RPMI8226 (cell line): ENCODE measurements at regions not wholly inside any gene's neighbourhood (a gene's known extent, or its start where the extent isn't known, plus 50 kb on each side); places are given as distances from the start of the nearest gene placed in this dataset.
A peak's percentile ranks its signal among the peaks of the same experiment; 100 is the strongest.

ENCODE experiments used
- DNase-seq: peaks from one replicate; pipeline ENCODE4 v3.0.0-alpha.2; 2015

DNA sequence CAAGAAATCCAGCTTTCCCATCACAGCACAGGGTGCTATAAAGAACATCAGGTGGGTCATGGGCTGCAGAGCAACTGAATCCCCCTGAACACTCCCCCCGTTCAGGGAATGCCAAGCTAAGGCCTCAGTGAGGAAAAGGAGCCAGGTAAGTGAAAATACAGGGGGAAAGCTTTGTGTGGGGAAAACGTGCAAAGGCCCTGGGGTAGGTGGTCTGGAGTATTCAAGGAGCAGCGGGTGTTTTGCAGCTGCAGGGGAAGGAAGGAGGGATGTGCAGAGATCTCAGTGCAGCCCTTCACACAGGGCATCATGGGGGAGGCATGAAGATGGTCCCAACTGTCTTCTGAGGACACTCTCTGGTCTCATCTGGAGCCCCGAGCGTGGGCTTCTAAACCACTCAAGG lies 119.2 kb downstream of the ETS2 start:
- no peak for DNase-seq

DNA sequence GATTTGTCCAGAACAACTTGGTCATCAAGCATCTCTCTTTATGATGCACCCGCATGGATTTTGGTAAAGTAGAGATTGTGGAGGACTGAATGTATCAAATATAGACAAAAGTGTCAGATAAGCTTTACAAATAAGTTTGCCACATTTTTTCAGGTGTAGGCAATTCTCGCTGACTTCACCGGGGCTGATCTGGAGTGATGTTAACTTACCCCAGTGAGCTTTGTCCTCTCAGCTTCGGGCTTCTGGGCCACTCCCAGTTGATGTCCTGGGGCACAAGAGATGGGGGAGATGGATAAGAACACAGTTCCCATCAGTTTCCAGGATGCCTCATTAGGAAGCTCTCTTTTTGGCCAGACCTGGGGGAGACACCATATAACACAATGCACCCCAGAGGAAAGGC lies 117.7 kb downstream of the ETS2 start:
- DNase-seq, result no peak

DNA sequence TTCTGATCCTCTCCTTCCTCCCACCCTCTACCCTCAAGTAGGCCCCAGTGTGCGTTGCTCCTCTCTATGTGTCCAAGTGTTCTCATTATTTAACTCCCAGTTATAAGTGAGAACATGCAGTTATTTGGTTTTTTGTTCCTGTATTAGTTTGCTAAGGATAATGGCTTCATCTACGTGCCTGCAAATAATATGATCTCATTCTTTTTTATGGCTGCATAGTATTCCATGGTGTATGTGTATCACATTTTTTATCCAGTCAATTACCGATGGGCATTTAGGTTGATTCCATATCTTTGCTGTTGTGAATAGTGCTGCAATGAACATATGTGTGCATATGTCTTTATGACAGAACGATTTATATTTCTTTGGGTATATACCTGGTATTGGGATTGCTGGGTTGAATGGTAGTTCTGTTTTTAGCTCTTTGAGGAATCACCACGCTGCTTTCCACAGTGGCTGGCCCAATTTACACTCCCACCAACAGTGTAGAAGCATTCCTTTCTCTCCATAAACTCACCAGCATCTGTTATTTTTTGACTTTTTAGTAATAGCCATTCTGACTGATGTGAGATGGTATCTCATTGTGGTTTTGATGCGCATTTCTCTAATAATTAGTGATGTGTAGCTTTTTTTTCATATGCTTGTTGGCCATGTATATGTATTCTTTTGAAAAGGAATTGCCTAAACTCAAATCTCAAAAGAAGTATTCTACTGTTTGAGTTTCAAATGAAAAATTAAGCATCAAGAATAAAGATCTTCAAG lies 116.9 kb downstream of the ETS2 start:
- no peak for DNase-seq

DNA sequence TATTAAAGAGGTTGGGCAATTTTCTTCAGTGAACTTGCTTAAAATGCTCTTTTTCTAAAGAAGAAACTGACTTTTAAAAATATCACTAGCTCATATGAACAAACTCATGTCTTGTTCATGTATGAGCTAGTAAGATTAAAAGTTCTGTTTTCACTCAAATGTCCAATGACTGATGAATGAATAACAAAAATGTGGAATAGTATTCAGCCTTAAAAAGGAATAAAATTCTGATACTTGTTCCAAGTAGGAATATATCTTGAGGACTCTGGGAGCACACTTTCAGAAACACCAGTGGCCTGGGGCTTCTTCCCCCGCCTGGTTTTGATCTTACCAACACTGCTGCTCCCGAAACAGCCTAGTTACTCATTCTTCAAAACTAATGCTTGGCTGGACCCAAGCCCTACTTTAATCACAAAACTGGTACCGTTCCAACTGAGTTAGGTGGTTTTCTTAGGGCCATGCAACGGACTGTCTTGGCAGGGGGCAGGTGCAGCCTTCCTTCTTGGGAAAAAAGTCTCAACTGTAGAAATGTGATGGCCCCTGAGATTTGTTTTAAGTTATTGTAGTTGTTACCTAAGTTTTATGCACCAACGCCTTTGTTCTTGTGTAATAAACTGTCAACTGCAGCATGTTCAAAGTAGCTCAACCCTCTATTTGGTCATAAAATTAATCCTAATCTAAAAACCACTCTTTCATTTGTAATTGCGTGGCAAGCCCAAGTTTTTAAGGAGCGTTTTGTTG lies 116.0 kb downstream of the ETS2 start:
- DNase-seq, result no peak

DNA sequence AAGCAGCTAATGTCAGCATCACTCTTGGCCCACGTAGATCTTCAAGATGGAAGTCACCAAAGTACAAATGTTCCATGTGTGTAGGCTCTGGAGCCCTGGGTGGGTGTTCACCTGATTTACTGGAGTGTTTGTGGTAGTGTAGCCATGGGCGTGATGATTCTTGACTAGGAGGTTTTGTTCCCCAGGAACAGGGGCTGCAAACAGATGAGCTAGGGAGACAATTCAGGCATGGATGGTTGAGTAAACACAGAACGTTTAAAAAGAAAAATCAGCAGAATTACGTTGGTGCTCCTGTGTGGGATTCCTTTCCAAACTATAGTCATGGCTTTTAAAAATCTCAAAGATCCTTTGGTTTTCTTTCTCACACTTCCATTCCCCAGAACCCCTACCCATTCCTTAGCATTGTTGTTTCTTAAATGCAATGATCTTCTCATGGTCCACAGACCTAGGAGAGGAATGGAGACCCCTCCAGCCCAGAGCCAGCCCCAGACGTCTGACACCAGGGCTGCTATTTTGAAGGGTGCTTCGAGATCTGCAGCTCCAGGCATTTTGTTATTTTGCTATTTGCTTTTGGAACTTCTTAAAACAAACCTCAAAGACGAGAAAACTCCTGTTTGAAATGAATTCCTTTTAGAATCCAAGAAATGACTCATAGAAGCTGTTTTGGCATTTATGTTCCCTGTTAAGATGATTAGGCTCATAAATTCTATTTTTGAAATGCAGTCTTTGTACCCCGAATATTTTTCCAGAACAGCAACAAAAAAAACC lies 115.1 kb downstream of the ETS2 start:
- DNase-seq, result no peak

DNA sequence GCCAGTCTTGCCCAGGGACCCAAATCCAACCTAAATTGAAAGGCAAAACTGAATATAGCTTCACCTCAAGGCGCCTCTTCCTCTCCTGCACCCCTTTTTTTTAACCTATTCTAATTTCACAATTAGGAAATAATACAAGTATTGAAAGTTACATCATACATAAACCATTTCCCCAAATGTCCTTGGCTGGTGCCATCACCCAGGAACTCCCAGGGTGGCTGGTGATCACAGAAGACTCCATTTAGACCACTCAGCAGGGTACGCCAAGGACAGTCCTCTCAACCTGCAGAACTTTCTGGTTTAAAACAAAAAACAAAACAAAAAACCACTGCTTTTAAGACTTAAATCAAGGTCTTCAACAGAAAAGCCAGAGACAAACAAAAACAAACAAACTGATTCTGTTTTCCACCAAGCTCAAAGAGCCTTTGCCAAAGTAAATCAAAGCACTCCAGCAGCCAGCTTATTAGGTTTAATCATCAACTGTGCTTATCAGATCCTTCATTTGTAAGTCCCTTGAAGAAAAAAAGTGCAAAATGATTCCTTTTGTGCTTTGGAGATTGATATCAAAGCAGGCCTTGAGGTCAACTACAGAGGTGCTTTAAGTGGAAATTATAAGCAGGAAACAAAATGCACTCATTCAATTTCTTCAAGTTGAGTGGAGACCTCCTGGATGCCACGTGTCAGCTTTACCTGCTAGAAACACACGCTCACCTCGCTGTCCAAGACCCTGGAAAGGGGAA lies 113.0 kb downstream of the ETS2 start:
- DNase-seq, result no peak

DNA sequence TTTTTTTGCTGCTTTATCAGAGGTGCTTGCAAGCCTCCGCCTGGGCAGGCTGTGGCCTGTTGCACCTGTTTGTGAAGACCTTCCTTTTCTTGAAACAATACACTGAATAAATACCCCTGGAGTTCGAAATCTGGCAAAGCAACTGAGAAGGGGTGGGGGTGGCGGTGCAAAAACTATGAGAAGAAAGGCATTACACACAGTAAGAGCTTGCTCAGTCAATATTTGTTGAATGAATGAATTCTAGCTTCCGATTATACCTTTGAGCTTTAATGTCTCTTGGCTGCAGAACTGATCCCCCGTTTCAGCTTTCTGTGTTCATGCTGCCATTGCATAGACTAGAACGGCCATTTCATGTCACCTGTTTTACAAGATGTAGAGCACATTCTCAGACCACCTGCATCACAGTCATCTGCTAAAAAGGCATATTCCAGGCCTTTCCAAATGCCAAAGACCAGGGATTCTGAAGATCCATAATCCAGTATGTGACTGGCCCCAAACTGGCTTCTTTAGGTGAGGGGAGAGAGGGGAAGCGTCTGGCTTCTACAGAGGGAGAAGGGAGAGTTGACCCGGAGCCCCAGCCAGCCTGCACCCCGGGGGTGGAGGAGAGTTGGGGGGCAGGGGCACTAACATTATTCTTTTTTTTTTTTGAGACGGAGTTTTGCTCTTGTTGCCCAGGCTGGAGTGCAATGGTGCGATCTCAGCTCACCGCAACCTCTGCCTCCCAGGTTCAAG lies 111.5 kb downstream of the ETS2 start:
- no peak for DNase-seq

DNA sequence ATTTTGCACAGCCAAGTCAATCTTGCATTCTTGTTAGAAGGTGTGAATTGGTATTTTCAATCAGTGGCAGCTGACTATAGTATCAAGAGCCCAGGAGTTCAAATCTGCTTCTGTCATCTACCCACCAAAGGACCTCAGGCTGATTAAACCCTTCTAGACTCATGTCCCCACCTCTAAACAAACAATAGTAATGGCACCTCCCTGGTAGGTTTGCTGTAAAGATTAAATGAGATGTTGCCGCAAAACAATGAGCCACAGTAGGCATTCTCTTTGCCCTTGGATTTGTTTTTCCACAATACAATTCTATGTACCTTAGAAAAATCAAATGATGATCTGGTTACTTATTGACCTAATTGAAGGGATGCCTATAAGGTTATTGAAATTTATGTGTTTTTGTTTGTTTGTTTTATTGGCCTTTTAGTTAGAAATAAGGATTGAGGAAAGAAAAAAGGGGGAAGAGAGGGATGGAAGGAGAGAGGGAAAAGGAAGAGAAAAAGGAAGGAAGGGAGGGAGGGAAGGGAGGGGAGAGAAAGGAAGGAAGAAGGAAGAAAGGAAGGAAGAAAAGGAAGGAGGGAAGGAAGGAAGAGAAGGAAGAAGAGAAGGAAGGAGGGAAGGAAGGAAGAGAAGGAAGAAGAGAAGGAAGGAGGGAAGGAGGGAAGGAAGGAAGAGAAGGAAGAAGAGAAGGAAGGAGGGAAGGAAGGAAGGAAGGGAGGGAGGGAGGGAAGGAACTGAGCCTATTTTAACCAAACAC lies 110.7 kb downstream of the ETS2 start:
- DNase-seq, result no peak

DNA sequence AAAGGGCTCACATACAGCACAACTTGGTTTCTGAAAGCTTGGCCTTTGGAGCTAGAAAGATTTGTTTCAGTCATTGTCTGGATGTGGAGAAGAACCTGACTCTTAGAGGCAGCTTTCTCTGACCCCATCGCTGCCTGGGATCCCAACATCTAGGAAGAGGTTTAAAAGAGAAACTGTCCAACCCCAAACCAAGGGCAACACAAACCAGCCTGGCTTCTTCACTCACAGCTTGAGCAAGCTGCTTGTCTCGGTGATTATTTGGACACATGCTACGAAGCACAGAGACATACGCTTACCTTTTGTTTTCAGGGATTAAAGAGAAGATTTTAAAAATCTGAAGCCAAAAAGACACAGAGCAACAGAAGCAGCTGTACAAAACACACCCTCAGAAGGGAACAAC lies 109.8 kb downstream of the ETS2 start:
- no peak for DNase-seq

DNA sequence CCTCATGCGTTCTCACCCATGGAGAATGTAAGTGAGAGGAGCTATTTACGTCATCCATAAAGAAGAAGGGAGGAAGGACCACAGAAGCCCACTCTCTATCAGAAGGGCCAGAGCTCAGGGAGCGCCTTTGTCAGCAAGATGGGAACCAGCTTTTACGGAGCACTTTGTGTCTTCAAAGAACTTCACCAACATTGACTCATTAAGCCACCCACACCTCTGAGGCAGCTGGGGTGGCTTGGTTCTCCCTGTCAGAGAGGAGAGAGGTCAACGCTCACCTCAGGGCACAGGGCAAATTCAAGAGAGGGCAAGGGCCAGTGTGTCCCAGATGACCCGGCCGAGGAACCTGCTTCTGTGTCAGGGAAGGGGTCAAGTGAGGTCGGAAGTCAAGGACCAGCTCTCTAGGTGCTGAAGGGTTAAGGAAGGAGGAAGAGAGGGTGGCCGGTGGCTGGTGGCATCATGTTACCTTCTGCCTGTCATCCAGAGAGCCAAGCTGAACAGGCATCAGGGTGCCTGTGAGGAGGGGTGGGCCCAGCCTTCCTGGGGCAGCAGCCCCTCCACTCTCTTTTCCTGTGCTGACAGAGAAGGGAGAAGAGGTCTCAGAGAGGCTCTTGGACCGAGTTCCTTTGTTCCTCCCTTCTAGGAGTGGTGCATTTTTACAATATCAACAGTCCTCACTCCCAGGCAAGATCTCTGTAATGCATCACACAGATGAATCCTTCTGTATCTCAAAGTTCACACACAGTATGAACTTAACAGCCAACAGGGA lies 109.0 kb downstream of the ETS2 start:
- no peak for DNase-seq

DNA sequence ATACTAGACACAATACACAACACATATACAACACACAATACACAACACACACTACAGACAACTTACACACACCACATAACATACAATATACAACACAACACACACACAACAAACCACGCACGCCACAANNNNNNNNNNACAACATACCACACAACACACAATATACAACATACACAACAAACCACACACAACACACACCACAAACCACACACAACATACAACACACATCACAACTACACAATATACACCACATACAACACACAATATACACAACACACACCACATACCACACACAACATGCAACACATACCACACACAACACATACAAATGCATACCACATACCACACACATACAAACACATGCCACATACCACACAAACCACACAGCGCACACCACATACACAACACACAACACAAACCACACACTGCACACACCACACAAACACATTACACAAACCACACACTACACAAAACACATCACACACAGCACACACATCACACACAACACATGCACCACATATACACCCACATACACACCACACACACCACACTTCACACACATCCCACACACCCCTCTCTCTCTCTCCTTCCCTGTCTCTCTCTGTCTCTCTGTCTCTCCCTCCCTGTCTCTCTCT lies 108.3 kb downstream of the ETS2 start:
- DNase-seq, result no peak

DNA sequence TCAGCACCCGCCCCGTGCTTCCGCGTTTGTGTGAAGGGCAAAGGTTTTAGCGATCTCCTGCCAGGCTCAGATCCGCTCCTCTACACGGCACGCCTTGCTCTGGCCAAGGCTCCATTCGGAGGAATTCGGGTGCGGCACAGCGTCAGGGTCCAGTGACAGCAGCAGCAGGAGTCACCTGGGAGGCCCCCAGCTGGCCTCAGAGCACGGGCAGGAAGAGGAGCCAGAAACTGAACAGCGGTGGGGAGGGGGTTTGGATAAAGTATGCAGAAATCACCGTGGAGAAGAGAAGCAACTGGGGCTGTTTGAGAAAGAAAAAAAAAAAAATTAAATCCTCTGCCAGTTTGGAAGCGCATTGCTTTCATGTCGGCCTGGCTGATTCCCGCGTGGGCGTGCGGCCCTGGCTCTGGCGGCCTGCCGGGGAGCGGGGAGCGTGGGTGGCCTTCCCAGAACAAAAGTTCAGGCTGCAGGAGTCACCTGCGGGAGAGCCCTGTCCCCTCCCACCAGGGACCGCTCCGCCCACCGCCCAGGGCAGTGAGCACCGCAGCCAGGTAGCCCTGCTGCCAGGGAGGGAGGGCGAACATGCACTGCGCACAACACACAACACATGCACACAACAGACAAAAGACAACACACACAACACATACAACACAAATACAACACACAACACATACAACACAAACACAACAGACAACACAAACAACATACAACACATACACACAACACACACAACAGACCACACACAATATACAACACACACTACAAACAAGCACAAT lies 107.6 kb downstream of the ETS2 start:
- DNase-seq, result no peak

DNA sequence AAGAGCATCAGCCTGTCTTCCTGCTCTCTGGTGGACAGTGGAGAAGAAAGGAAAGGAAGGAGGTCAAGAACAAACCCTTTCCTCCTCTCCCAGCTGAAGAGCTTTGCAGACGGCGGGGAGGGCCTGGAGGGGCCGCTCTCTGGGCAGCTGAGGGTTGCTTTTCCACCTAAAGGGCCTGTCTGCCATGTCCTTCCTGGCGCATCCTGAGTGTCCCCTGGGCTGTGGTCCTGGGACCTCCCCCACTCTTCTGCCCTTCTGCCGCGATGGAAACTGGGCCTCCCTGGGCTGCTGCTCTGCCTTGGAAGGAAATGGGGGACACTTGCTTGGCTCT lies 107.0 kb downstream of the ETS2 start:
- no peak for DNase-seq

DNA sequence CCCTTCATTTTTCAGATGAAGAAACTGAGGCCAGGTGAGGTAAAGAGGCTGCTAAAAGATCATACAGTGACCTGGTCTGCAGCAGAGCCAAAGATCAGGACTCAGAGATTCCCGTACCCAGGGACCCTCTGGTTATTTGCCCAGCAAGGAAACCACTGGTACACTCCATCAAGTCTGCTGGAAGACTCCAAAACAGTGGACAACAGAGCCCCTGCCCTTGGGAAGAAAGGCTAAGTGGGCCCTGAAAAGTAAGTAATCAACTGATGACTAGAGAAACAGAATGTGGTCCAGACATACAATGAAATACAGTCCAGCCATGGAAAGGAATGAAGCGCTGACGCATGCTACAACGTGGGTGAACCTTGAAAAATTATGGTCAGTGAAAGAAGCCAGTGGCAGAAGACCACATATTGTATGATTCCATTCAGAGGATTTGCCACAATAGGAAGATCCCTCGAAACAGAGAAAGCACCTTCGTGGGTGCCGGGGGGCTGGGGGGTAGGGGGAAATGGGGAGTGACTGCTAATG lies 106.4 kb downstream of the ETS2 start:
- no peak for DNase-seq

DNA sequence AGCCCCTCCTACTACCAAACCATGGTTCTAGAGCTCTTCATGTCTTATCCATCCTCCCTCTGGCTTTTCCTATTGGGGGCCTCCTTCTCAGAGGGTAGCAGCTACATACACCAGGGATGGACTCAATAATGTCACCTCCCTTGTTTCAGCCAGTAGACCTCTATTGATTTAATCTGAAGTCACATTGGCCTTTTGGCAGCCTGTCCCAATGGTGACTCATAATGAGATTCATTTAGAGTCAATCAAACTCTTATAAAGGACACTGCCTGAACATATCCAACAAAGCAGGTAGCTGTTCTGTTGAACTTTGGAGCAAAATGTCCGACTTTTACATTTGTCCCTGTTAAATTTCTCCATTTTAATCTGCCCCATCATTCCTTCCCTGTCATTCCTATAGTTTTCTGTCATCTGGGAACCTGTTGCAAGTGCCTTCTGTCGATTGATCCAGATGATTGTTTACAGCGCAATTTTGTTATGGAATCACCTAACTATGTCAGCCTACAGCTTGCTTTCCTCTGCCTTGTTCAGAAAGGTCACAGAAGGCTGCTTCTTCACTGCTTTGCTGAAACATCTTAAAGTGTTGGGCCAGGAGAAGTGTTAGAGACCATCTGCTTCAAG lies 105.9 kb downstream of the ETS2 start:
- DNase-seq, result no peak

DNA sequence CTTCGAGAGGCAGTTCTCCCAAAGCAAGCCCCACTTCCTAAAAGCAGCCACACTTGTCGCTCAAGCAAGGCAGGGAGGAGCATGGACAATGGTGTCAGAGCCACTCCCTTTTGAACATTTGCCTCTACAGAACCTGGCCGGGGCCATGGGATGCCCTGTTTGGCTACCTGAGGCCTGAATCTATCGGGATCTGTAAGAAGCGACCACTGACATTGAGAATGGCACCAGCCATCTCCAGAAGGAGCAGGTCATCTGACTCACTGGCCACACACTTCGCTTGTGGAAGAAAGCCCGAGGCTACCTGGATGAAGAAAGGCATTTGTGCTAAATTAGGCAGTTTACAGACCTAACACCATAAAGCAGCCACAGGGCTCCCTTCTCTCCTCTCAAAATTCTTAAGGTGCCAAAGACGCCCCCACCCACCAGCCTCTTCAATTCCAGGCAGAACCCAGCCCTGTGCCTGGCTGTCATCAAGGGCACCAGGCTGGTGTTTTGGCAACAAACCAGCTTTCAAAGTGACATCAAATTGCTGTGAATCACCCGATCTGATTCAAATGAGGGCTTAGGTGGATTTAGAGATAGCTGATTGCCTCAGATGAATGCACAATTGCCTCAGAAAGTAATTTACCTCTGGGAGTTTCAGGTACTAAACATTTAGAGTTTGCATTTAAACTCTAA lies 104.8 kb downstream of the ETS2 start:
- peak; percentile 23 for DNase-seq

DNA sequence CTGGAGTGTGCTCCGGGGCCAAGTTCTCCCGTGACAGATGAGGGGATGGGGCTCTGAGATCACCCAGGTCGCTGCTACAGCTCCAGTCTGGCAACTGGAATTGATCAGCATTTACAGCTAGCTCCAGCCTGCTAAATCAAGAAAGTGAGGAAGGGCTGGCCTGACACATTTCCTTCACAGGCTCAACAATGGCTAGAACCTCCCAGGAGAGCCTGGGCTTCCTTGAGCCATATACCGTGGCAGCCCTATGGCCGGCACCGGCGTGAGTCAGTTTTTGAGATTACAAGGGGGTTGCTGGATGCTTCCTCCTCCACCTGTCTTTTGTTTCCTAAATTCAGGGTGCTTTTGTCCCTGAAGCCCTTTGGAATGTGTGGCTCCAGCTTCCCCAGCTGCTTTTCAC lies 104.2 kb downstream of the ETS2 start:
- DNase-seq, result no peak

DNA sequence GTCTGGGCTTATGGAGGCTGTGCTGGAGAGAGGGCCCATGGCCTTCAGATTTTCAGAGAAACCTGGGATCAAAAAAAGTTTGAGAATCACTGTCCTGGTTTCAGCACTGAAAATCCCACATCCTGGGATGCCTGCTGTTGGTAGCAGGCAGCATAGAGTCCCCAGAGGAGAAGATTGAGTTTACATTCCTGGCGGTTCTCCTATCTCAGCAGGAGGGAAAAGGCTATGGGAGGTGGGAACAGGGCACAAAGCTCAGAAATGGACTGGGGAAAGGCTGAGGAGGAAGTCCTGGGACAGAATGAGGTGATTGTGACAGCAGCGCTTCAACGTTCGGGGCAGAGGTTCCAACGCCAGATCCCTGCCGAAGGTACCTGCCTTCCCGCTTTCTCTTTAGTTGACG lies 103.4 kb downstream of the ETS2 start:
- DNase-seq, result no peak
